A673 (cell line): ENCODE measurements at regions not wholly inside any gene's neighbourhood (a gene's known extent, or its start where the extent isn't known, plus 50 kb on each side); places are given as distances from the start of the nearest gene placed in this dataset.

Source experiments
- CTCF ChIP-seq: fragments of 300-800, 200-600 bp; sonication (generic); conservative IDR thresholded peaks from 2 replicates; pipeline ENCODE4 v1.5.1; 2017; ENCODE audit warnings: low read depth, mild to moderate bottlenecking, antibody characterized with exemption, low read length, moderate library complexity, mixed read lengths
- EZH2 ChIP-seq: fragments of 200-600 bp; sonication (generic); IDR thresholded peaks from 2 replicates; pipeline ENCODE4 v1.6.1; 2017; ENCODE audit warnings: borderline replicate concordance, low read depth, mild to moderate bottlenecking, mixed read lengths, antibody characterized with exemption, low read length; ENCODE audit not compliant: poor library complexity, severe bottlenecking

GRCh38 chr12:19822476-19822875, 383.2 kb downstream of the AEBP2 start:
- TF ChIP-seq CTCF, result no peak
- no peak for TF ChIP-seq EZH2
